ENCODE measurements at regions not wholly inside any gene's neighbourhood (a gene's known extent, or its start where the extent isn't known, plus 50 kb on each side); places are given as distances from the start of the nearest gene placed in this dataset.

DNA sequence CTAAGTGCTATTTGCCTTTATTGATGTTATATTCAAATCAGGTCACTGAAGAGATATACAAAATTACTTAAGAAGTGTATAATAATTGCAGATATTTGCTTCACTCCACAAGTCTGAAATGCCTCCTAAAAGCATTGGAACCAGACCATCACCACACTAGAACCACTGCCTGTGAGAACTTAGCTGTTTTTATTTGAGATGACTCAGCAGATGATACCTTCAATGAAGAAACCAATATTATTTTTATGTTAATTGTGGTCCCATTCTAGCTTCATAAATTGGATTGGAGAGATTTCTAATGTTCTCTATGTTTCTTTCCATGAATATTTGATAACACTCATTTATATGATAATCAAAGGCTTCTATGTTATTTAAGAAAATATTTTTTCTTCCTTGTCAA is 740.6 kb downstream of the KCNT2 start:
- TF ChIP-seq CTCF (conservative IDR thresholded peaks at IDR 0.05; ENCODE audit: low read length) (no peak), EZH2phosphoT487 (IDR thresholded peaks at IDR 0.05; ENCODE audit: borderline replicate concordance, low read depth, low read length) (no peak)
